GM06990 (cell line): ENCODE measurements at regions not wholly inside any gene's neighbourhood (a gene's known extent, or its start where the extent isn't known, plus 50 kb on each side); places are given as distances from the start of the nearest gene placed in this dataset.

Experiments used
- DNase-seq: peaks from one replicate; pipeline ENCODE4 v3.0.0-alpha.2; 2011; ENCODE audit not compliant: insufficient read length; ENCODE audit errors: extremely low read depth
- H3K27me3 ChIP-seq: replicated peaks from 2 replicates; pipeline ENCODE4 v1.6.0; 2011; ENCODE audit warnings: low read length; ENCODE audit not compliant: control insufficient read depth, insufficient read depth
- H3K36me3 ChIP-seq: 2 replicates; pipeline ENCODE4 v1.5.1; 2011; ENCODE audit warnings: low read length; ENCODE audit not compliant: control insufficient read depth, insufficient read depth
- H3K4me3 ChIP-seq: replicated peaks from 2 replicates; pipeline ENCODE4 v1.5.1; 2011; ENCODE audit warnings: low read depth, mild to moderate bottlenecking, control low read depth, low read length
- TF ChIP-seq, protein P1 (sequence below): IDR thresholded peaks from 2 replicates; pipeline ENCODE4 v1.5.1; 2011; ENCODE audit warnings: low read length, control low read depth, mild to moderate bottlenecking, inconsistent platforms; ENCODE audit not compliant: insufficient read depth, poor library complexity, severe bottlenecking

DNA sequence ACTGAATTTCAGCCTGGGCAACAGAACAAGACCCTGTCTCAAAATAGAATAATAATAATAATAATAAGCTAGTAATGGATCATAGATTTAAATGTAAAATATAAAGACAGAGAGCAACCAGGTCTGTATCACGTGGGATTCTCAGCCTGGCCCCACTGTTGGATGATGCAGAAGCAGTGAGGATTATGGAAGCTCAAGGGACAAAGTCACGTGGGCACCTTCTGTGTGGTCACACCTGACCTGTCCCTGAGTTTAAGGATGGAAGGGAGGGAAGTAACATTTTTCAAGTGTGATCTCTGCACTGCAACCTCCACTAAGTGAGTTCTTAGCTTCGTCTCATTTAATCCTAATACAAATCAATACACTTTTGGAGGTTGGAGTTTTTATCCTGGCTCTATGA is 212.5 kb upstream of the IER5L start:
- no peaks in the 10 kb centered on the region for H3K36me3 ChIP-seq
- no peak overlapping the region for H3K4me3 ChIP-seq
- H3K27me3 ChIP-seq, result no peaks in the 10 kb centered on the region; the same call in 1 of the 2 replicates
- DNase-seq, result no peak
- TF ChIP-seq, protein P1, sequence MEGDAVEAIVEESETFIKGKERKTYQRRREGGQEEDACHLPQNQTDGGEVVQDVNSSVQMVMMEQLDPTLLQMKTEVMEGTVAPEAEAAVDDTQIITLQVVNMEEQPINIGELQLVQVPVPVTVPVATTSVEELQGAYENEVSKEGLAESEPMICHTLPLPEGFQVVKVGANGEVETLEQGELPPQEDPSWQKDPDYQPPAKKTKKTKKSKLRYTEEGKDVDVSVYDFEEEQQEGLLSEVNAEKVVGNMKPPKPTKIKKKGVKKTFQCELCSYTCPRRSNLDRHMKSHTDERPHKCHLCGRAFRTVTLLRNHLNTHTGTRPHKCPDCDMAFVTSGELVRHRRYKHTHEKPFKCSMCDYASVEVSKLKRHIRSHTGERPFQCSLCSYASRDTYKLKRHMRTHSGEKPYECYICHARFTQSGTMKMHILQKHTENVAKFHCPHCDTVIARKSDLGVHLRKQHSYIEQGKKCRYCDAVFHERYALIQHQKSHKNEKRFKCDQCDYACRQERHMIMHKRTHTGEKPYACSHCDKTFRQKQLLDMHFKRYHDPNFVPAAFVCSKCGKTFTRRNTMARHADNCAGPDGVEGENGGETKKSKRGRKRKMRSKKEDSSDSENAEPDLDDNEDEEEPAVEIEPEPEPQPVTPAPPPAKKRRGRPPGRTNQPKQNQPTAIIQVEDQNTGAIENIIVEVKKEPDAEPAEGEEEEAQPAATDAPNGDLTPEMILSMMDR, result no peak

DNA sequence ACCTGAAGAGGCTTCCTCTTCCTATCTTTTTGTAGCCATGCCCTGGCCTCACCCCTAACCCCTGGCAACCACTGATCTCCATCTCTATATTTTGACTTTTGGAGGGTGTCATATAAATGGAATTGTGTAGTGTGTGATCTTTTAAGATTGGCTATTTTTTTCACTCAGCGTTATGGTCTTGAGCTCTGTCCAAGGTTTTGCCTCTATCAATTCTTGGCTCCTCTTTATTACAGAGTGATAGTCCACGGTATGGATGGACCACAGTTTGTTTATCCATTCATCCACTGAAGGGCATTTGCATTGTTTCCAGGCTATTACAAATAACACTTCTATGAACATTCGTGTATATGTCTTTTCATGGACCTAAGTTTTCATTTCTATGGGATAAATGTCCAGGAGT is 209.8 kb upstream of the IER5L start:
- DNase-seq, result no peak
- Histone ChIP-seq H3K36me3 (no peaks in the 10 kb centered on the region), H3K4me3 (no peak overlapping the region), H3K27me3 (no peaks in the 10 kb centered on the region; the same call in 1 of the 2 replicates)
- TF ChIP-seq, protein P1, result no peak

DNA sequence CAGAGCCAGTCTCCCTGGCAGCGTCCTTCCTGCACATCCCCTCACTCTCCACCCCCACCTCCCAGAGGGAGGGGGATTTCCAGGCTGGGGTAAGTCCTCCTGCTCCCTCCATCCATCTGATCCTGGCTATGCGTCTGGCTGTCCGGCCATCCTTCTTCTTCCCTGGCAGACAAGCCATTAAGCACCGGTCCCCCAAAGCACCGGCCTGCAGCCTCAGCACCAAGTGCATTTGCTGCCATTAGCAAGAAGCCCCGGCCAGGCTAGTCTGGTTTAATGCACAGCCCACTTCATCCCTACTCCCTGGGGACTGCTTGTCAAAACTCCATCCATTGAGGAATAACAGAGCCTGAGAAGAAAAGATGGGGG is 208.7 kb upstream of the IER5L start:
- no peak for DNase-seq
- TF ChIP-seq, protein P1, result no peak
- Histone ChIP-seq H3K4me3 (no peak overlapping the region), H3K36me3 (no peaks in the 10 kb centered on the region), H3K27me3 (no peaks in the 10 kb centered on the region; the same call in 1 of the 2 replicates)

DNA sequence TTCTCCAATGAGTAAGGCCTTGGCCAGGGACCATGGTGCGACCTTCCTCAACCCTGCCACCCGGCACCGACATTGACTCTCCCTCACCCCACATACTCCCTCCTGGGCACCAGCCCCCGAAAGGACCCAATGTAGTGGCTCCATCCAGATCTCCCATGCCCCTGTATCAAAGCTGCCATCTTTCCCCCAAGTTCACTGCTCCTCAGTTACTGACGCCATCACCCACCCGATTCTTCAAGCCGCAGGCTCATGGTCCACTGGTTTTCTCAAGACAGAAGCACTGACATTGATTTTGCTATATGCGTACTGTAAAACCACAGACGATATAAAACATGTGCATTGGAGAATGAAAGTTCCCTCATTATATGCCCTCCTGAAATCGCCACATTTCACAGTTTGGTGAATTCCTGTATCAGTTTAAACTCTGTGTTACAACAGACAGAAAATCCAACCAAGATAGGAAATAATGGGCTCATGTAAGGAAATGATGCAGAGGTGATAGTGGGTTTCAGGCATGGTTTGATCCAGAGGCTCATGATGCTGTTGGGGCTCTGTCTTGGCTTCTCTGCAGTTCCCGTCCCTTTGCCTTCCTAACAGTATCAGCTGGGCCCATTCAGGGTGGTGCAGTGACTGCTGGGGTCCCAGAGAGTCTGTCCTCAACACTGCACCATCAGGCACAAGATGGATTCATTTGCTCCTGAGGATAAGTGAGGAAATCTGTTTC is 207.3 kb upstream of the IER5L start:
- no peak overlapping the region for H3K4me3 ChIP-seq
- TF ChIP-seq, protein P1, result no peak
- no peaks in the 10 kb centered on the region for H3K36me3 ChIP-seq
- DNase-seq, result no peak
- H3K27me3 ChIP-seq, result no peaks in the 10 kb centered on the region; the same call in 1 of the 2 replicates

DNA sequence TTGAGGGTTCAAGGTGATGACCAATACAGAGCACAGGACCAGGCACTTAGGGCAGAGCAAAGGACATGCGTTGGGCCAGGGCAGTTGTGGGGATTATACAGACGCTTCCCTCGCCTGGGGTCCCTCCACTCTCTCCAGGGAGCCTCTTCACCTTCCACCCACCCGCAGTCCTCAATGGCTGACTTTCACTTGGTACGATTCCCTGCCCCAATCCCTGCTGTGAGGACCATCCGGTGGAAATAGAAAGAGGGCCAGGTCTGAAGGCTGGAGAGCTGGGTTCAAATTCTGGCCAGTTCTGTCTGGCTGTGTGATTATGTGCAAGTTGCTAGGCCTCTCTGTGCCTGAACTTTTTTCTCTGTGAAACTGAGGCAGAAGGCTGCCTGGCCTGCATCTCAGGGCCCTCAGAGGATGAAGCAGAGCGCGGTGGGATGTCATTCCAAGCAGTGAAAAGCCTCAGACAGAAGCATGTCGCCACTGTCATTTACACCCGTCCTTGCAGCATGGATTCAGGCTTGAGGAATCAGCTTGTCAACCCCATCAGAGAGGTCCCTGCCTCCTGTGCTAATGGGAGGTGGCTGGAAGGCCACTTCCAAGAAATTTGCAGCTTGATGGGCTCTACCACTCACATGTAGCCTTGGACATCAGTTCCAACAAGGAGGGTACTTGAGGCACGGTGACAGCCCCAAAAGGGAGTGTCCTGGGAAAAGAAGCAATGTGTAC is 206.6 kb upstream of the IER5L start:
- H3K36me3 ChIP-seq, result no peaks in the 10 kb centered on the region
- TF ChIP-seq, protein P1, result no peak
- no peak overlapping the region for H3K4me3 ChIP-seq
- DNase-seq, result no peak
- no peaks in the 10 kb centered on the region for H3K27me3 ChIP-seq
